GM23248 (cell line): ENCODE measurements at regions not wholly inside any gene's neighbourhood (a gene's known extent, or its start where the extent isn't known, plus 50 kb on each side); places are given as distances from the start of the nearest gene placed in this dataset.

ENCODE experiments used
- EZH2 ChIP-seq: fragments of 200-600 bp; sonication (generic); IDR thresholded peaks from 2 replicates; pipeline ENCODE4 v1.6.1; 2018; ENCODE audit warnings: antibody characterized with exemption, mild to moderate bottlenecking; ENCODE audit not compliant: insufficient read depth, poor library complexity, severe bottlenecking
- EZH2phosphoT487 ChIP-seq: fragments of 200-600 bp; sonication (generic); IDR thresholded peaks from 2 replicates; pipeline ENCODE4 v1.6.1; 2018; ENCODE audit warnings: antibody characterized with exemption, moderate library complexity, mild to moderate bottlenecking, low read depth; ENCODE audit not compliant: insufficient read depth

DNA sequence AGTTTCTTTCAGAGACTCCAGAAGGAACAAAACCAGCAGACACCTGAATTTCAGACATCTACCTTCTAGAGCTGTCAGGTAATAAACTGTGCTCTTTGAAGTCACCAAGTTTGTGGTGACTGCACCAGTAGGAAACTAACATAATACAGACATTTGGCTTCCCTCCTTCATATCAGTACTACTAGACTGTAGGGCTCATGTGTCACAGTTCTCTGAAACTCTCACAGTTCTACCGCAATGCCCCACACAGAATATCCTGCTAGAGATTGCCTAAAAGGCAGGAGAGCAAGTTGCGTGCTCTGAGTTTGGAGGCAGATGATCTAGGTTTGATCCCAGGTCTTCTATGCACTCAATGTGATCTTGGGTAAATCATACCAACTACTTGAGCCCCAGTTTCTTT, 205.0 kb upstream of the LRFN2 start:
- no peak for TF ChIP-seq EZH2phosphoT487
- TF ChIP-seq EZH2: no peak
